ENCODE measurements at regions not wholly inside any gene's neighbourhood (a gene's known extent, or its start where the extent isn't known, plus 50 kb on each side); places are given as distances from the start of the nearest gene placed in this dataset.

GRCh38 chrX:139077281-139078250 is 366.0 kb upstream of the FGF13 start:
- Histone ChIP-seq H3K23ac (ENCODE audit: insufficient read length, low read depth, low read length) (no peak overlapping the region), H2BK12ac (ENCODE audit: insufficient read length, low read depth, low read length) (no peak overlapping the region), H4K91ac (ENCODE audit: insufficient read length, low read depth, low read length) (no peak overlapping the region), H2BK20ac (ENCODE audit: low read depth, low read length, poor library complexity, severe bottlenecking) (no peak overlapping the region), H4K5ac (ENCODE audit: insufficient read length, low read depth, low read length) (no peak overlapping the region), H3K9ac (ENCODE audit: extremely low read depth, insufficient read length, low read length) (no peak overlapping the region), H3K79me2 (ENCODE audit: insufficient read depth, low read length) (no peaks in the 10 kb centered on the region), H2AK5ac (ENCODE audit: insufficient read length, low read length) (no peak overlapping the region), H3K56ac (ENCODE audit: insufficient read length, low read depth, low read length) (no peak overlapping the region), H3T11ph (ENCODE audit: low read length) (no peak overlapping the region), H3K4ac (ENCODE audit: low read depth, low read length) (no peak overlapping the region), H2BK15ac (ENCODE audit: low read depth, low read length) (no peak overlapping the region), H4K20me1 (ENCODE audit: control insufficient read depth, insufficient read depth, insufficient read length) (no peaks in the 10 kb centered on the region), H2BK120ac (ENCODE audit: low read depth, low read length, poor library complexity, severe bottlenecking) (no peak overlapping the region), H3K27ac (ENCODE audit: insufficient read length, low read depth, low read length) (no peak overlapping the region), H2AFZ (ENCODE audit: low read length) (no peak overlapping the region), H3K79me1 (ENCODE audit: insufficient read depth, low read depth, low read length, poor library complexity, severe bottlenecking) (no peaks in the 10 kb centered on the region), H3K18ac (ENCODE audit: insufficient read length, low read depth, low read length) (no peak overlapping the region), H3K14ac (ENCODE audit: insufficient read depth, low read length) (no peak overlapping the region), H3K4me1 (ENCODE audit: insufficient read depth, low read length) (peaks cover 3% of the 10 kb centered on the region; the same call in 1 of the 2 replicates), H3K27me3 (ENCODE audit: insufficient read depth, low read length) (no peaks in the 10 kb centered on the region), H3K9me3 (ENCODE audit: control insufficient read depth, low read depth, low read length) (no peaks in the 10 kb centered on the region), H3K4me2 (ENCODE audit: insufficient read depth, insufficient read length, low read length) (no peak overlapping the region), H4K8ac (replicated peaks; ENCODE audit: insufficient read length, low read depth, low read length) (no peak overlapping the region), H3K23me2 (ENCODE audit: insufficient read length, low read depth, low read length, poor library complexity, severe bottlenecking) (no peaks in the 10 kb centered on the region), H2BK5ac (ENCODE audit: insufficient read length, low read length) (no peak overlapping the region)
- H3K36me3 Mint-ChIP-seq (ENCODE audit: insufficient read depth in 1 of 3, low read depth in 3 of 3) = no peaks in the 10 kb centered on the region
- WGBS (ENCODE audit: extremely low coverage, insufficient read length, low lambda C conversion rate) = no CpG with 5 or more reads among the region's 5 CpGs
- H3K4me3 Mint-ChIP-seq = no peak overlapping the region
- no peaks in the 10 kb centered on the region for H3K27me3 Mint-ChIP-seq (ENCODE audit: low read depth)
- peaks cover 0 to 9% of the 10 kb centered on the region in 2 experiments; a peak in 2 of 4 replicates for H3K4me1 Mint-ChIP-seq
- DNase-seq = no peak
- peaks cover 0 to 21% of the 10 kb centered on the region in 2 experiments; a peak in 2 of 5 replicates for H3K9me3 Mint-ChIP-seq
- 0 out of 7 replicates have a peak overlapping the region, but pooled peaks of 1 of the 3 experiments have one; percentile 0 for H3K27ac Mint-ChIP-seq
- TF ChIP-seq, protein P1, sequence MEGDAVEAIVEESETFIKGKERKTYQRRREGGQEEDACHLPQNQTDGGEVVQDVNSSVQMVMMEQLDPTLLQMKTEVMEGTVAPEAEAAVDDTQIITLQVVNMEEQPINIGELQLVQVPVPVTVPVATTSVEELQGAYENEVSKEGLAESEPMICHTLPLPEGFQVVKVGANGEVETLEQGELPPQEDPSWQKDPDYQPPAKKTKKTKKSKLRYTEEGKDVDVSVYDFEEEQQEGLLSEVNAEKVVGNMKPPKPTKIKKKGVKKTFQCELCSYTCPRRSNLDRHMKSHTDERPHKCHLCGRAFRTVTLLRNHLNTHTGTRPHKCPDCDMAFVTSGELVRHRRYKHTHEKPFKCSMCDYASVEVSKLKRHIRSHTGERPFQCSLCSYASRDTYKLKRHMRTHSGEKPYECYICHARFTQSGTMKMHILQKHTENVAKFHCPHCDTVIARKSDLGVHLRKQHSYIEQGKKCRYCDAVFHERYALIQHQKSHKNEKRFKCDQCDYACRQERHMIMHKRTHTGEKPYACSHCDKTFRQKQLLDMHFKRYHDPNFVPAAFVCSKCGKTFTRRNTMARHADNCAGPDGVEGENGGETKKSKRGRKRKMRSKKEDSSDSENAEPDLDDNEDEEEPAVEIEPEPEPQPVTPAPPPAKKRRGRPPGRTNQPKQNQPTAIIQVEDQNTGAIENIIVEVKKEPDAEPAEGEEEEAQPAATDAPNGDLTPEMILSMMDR (conservative IDR thresholded peaks at IDR 0.05) = no peak
